SK-N-SH (cell line): ENCODE measurements at regions not wholly inside any gene's neighbourhood (a gene's known extent, or its start where the extent isn't known, plus 50 kb on each side); places are given as distances from the start of the nearest gene placed in this dataset.

Experiments used
- CHD2 ChIP-seq: fragments of 150-350 bp; IDR thresholded peaks from 2 replicates; pipeline ENCODE4 v1.6.1; 2018; ENCODE audit warnings: low read length; ENCODE audit not compliant: partially characterized antibody
- CTCF ChIP-seq: fragments of 200-600 bp; sonication (generic); IDR thresholded peaks from 2 replicates; pipeline ENCODE4 v1.6.1; 2017; ENCODE audit warnings: antibody characterized with exemption, mild to moderate bottlenecking, moderate library complexity
- EP300 ChIP-seq, 2 experiments: IDR thresholded peaks; 2 replicates each; pipeline versions ENCODE4 v1.4.0 to v1.6.1; 2012; ENCODE audit warnings: borderline replicate concordance in 1 of 2, low read depth in 1 of 2, low read length in 1 of 2
- EZH2phosphoT487 ChIP-seq: fragments of 200-600 bp; sonication (generic); IDR thresholded peaks from 2 replicates; pipeline ENCODE4 v1.6.1; 2017; ENCODE audit warnings: low read depth, mixed run types, mild to moderate bottlenecking, antibody characterized with exemption, moderate library complexity, borderline replicate concordance
- FOSL2 ChIP-seq: IDR thresholded peaks from 2 replicates; pipeline ENCODE4 v1.4.0; 2012; ENCODE audit warnings: low read depth, mild to moderate bottlenecking, moderate library complexity, borderline replicate concordance
- MXI1 ChIP-seq: IDR thresholded peaks from 2 replicates; pipeline ENCODE4 v1.6.1; 2012; ENCODE audit warnings: mild to moderate bottlenecking, low read depth, low read length, improper control_type of control experiment
- RCOR1 ChIP-seq: fragments of 150-350 bp; IDR thresholded peaks from 2 replicates; pipeline ENCODE4 v1.6.1; 2017; ENCODE audit warnings: antibody characterized with exemption, low read length
- REST ChIP-seq: IDR thresholded peaks from 2 replicates; pipeline ENCODE4 v1.6.1; 2012; ENCODE audit warnings: mild to moderate bottlenecking, low read depth, low read length, moderate library complexity
- RFX5 ChIP-seq: IDR thresholded peaks from 2 replicates; pipeline ENCODE4 v1.6.1; 2012; ENCODE audit warnings: mild to moderate bottlenecking, improper control_type of control experiment, low read length
- SIN3A ChIP-seq: IDR thresholded peaks from 2 replicates; pipeline ENCODE4 v1.6.1; 2012; ENCODE audit warnings: low read depth, mild to moderate bottlenecking, low read length, moderate library complexity, borderline replicate concordance
- USF2 ChIP-seq: fragments of 150-350 bp; IDR thresholded peaks from 2 replicates; pipeline ENCODE4 v1.6.1; 2017; ENCODE audit warnings: antibody characterized with exemption, low read length, low read depth, borderline replicate concordance
- YY1 ChIP-seq: IDR thresholded peaks from 2 replicates; pipeline ENCODE4 v1.4.0; 2012; ENCODE audit warnings: low read depth, mild to moderate bottlenecking

- TF ChIP-seq EP300 (IDR thresholded peaks at IDR 0.05; ENCODE audit: borderline replicate concordance in 1 of 2, low read depth in 1 of 2, low read length in 1 of 2) (no peak), CTCF (no peak), CHD2 (no peak), MXI1 (no peak), YY1 (no peak), REST (no peak), RCOR1 (no peak), EZH2phosphoT487 (no peak), RFX5 (no peak), FOSL2 (no peak), USF2 (no peak), SIN3A (no peak)
Measured at GRCh38 chr3:8363200-8363599, 138.4 kb upstream of the LMCD1 start.
